Testis (tissue), 2 donors: ENCODE measurements at regions not wholly inside any gene's neighbourhood (a gene's known extent, or its start where the extent isn't known, plus 50 kb on each side); places are given as distances from the start of the nearest gene placed in this dataset.
"Not testable (repeated sequence)": the region's sequence is repeated elsewhere in the genome, so short reads cannot be mapped to it uniquely, and the experiment has no call there.

Experiments
- DNase-seq: peaks from one replicate; pipeline ENCODE4 v3.0.0-alpha.2; 2019
- H3K27ac ChIP-seq, 2 donors: fragments of 200-600 bp; sonication (generic); one replicate each; pipeline ENCODE4 v1.5.1; 2019
- H3K27me3 ChIP-seq: fragments of 200-600 bp; sonication (generic); one replicate; pipeline ENCODE4 v1.5.1; 2019
- H3K36me3 ChIP-seq: fragments of 200-600 bp; sonication (generic); one replicate; pipeline ENCODE4 v1.5.1; 2017; ENCODE audit warnings: low read depth; ENCODE audit errors: missing control alignments
- H3K4me1 ChIP-seq: fragments of 200-600 bp; sonication (generic); one replicate; pipeline ENCODE4 v1.5.1; 2019
- H3K4me3 ChIP-seq, 2 donors: fragments of 200-600 bp; sonication (generic); one replicate each; pipeline ENCODE4 v1.5.1; 2017 to 2019
- H3K9me3 ChIP-seq: fragments of 200-600 bp; sonication (generic); one replicate; pipeline ENCODE4 v1.5.1; 2017
- POLR2A ChIP-seq: fragments of 450-650 bp; IDR thresholded peaks from one replicate; pipeline ENCODE4 v1.6.1; 2017; ENCODE audit warnings: antibody characterized with exemption, mild to moderate bottlenecking, moderate library complexity
- WGBS, 2 donors: methylation state at CpG; one replicate each; pipeline ENCODE4 v1.1.5; 2018; 5-methylcytosine and 5-hydroxymethylcytosine counted together
- intact Hi-C: fragments of 100-400 bp; cut with DNase I; formaldehyde crosslinking; loops from one replicate; pipeline ENCODE4 v1.15.1; 2023; ENCODE audit warnings: low total_unique reads
- TF ChIP-seq, protein P1 (sequence below), 3 experiments: fragments of 450-650 bp in 2 of 3; fragments of 200-600 bp in 1 of 3; sonication (generic) in 1 of 3; IDR thresholded peaks; one replicate each; pipeline ENCODE4 v1.5.1; 2016 to 2019; ENCODE audit warnings: antibody characterized with exemption in 3 of 3, mild to moderate bottlenecking in 2 of 3, moderate library complexity in 1 of 3

DNA sequence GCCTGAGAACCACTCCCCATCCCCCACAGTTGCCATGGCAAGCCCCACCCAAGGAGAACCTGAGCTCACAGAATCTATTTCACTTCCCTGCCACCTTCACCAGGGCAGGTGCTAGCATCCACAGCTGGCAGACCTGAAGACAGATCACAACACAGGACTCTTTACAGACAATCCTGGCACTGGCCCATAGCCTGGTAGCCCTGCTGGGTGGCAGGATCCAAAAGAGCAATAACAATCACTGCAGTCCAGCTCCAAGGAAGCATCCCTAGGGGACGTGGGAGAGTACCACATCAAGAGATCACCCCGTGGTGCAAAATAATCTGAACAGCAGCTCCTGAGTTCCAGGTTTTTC lies 463.2 kb upstream of the PIK3R1 start:
- H3K36me3 ChIP-seq = no peaks in the 10 kb centered on the region
- no peaks in the 10 kb centered on the region for H3K9me3 ChIP-seq
- TF ChIP-seq POLR2A = no peak
- TF ChIP-seq, protein P1, sequence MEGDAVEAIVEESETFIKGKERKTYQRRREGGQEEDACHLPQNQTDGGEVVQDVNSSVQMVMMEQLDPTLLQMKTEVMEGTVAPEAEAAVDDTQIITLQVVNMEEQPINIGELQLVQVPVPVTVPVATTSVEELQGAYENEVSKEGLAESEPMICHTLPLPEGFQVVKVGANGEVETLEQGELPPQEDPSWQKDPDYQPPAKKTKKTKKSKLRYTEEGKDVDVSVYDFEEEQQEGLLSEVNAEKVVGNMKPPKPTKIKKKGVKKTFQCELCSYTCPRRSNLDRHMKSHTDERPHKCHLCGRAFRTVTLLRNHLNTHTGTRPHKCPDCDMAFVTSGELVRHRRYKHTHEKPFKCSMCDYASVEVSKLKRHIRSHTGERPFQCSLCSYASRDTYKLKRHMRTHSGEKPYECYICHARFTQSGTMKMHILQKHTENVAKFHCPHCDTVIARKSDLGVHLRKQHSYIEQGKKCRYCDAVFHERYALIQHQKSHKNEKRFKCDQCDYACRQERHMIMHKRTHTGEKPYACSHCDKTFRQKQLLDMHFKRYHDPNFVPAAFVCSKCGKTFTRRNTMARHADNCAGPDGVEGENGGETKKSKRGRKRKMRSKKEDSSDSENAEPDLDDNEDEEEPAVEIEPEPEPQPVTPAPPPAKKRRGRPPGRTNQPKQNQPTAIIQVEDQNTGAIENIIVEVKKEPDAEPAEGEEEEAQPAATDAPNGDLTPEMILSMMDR (IDR thresholded peaks at IDR 0.05) = no peak
- H3K4me3 ChIP-seq = no peak overlapping the region
- DNase-seq = no peak
- no peaks in the 10 kb centered on the region for H3K27me3 ChIP-seq
- WGBS, 2 donors = 93% methylated on average over 2 of the region's 2 CpGs; no CpG with 5 or more reads in 1 of the 2 donors
- H3K27ac ChIP-seq = no peak overlapping the region
- no peaks in the 10 kb centered on the region for H3K4me1 ChIP-seq
- intact Hi-C loops = no loop called here

DNA sequence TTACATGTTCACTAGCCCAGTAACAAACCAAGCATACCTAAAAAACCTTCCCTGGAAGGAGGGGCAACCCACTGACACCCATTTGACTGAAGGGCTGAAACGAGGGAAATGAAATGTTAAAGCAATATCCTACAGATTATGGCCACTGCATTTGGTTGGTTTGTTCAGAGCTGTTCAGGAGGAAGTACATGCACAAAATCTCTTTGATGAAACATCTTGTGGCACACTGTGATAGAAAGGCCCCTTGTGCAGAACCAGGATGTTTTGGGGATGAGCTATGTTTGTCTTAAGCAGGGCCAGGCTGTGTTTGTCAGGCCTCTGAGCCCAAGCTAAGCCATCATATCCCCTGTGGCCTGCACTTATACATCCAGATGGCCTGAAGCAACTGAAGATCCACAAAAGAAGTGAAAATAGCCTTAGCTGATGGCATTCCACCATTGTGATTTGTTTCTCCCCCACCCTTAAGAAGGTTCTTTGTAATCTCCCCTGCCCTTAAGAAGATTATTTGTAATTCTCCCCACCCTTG lies 467.3 kb upstream of the PIK3R1 start:
- intact Hi-C loops = no loop called here
- Histone ChIP-seq H3K4me3 (no peak overlapping the region), H3K9me3 (no peaks in the 10 kb centered on the region), H3K36me3 (no peaks in the 10 kb centered on the region), H3K27ac (no peak overlapping the region), H3K4me1 (no peaks in the 10 kb centered on the region), H3K27me3 (no peaks in the 10 kb centered on the region)
- WGBS, 2 donors = 68 to 80% methylated on average over 1 of the region's 1 CpG
- DNase-seq = no peak
- TF ChIP-seq POLR2A = no peak
- TF ChIP-seq, protein P1 (IDR thresholded peaks at IDR 0.05) = no peak

DNA sequence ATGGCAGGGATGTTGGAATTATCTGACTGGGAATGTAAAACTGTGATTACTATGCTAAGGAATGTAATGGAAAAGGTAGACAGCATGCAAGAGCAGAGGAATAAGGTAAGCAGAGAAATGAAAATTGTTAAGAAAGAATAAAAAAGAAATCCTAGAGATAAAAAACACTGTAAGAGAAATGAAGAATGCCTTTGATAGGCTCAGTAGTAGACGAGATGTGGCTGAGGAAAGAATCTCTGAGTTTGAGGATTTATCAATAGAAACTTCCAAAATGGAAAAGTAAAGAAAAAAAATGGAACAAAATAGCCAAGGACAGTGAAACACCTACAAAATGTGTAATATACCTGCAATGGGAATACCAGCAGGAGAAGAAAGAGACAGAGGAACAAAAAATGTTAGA lies 468.5 kb upstream of the PIK3R1 start:
- 91 to 97% methylated on average over 1 of the region's 1 CpG for WGBS, 2 donors
- no peak for DNase-seq
- TF ChIP-seq POLR2A = no peak
- TF ChIP-seq, protein P1 (IDR thresholded peaks at IDR 0.05) = no peak

DNA sequence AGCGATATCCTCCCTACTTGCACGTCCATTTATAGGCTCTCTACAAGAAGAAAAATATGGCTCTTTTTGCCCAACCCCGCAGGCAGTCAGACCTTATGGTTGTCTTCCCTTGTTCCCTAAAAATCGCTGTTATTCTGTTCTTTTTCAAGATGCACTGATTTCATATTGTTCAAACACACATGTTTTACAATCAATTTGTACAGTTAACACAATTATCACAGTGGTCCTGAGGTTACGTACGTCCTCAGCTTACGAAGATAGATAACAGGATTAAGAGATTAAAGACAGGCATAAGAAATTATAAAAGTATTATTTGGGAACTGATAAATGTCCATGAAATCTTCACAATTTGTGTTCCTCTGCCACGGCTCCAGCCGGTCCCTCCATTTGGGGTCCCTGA lies 468.9 kb upstream of the PIK3R1 start:
- H3K27ac ChIP-seq, H3K4me1 ChIP-seq, H3K36me3 ChIP-seq, H3K4me3 ChIP-seq, intact Hi-C loops, DNase-seq, H3K27me3 ChIP-seq, H3K9me3 ChIP-seq: not testable (repeated sequence)
- WGBS, 2 donors = 93% methylated on average over 9 of the region's 9 CpGs

More for the DNA sequence above, 468.5 kb upstream of the PIK3R1 start:
- H3K4me1 ChIP-seq = no peaks in the 10 kb centered on the region
- no peaks in the 10 kb centered on the region for H3K9me3 ChIP-seq
- no peaks in the 10 kb centered on the region for H3K36me3 ChIP-seq
- H3K4me3 ChIP-seq = no peak overlapping the region
- intact Hi-C loops = no loop called here
- H3K27me3 ChIP-seq = no peaks in the 10 kb centered on the region
- H3K27ac ChIP-seq = no peak overlapping the region

DNA sequence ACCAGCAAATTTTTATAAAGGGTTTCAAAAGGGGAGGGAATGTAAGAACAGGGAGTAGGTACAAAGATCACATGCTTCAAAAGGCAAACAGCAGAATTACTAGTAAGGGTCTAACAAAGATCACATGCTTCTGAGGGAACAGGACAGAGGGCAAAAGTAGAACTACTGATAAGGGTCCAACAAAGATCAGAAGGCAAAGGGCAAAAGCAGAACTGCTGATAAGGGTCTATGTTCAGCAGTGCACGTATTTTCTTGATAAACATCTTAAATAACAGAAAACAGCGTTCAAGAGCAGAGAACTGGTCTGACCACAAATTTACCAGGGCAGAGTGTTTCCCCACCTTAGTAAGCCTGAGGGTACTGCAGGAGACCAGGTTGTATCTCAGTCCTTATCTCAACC lies 469.5 kb upstream of the PIK3R1 start:
- no peak for DNase-seq
- intact Hi-C loops = no loop called here
- no peak overlapping the region for H3K27ac ChIP-seq
- H3K4me3 ChIP-seq = no peak overlapping the region
- H3K36me3 ChIP-seq = no peaks in the 10 kb centered on the region
- TF ChIP-seq, protein P1 (IDR thresholded peaks at IDR 0.05) = no peak
- no peak for TF ChIP-seq POLR2A
- H3K27me3 ChIP-seq = no peaks in the 10 kb centered on the region
- WGBS, 2 donors = 96 to 100% methylated on average over 2 of the region's 2 CpGs
- no peaks in the 10 kb centered on the region for H3K4me1 ChIP-seq
- H3K9me3 ChIP-seq = no peaks in the 10 kb centered on the region
